K562 (cell line): ENCODE measurements at regions not wholly inside any gene's neighbourhood (a gene's known extent, or its start where the extent isn't known, plus 50 kb on each side); places are given as distances from the start of the nearest gene placed in this dataset.

Experiments used
- ATAC-seq: fragments of 200-7000 bp; cut with Tn5 transposase; 3 replicates; pipeline ENCODE4 v1.9.1; 2020; ENCODE audit warnings: moderate library complexity
- BruUV-seq: library from RNA; stranded (reverse); fragments of 400-500 nt; replicated peaks from 2 replicates; lab custom pipeline; 2021; lab: Mats Ljungman, UMichigan
- CTCF ChIA-PET: fragments of 300-600 bp; formaldehyde crosslinking; extraction: SDS; loops from one replicate; lab custom pipeline; 2021; ENCODE audit warnings: low intra/inter-chr PET ratio; lab: Yijun Ruan, JAX
- POLR2A ChIA-PET: fragments of 300-600, 350-650 bp; sonication (Branson Sonifier 250); formaldehyde crosslinking; extraction: SDS; loops from one replicate; lab custom pipeline; 2021; ENCODE audit warnings: antibody characterized with exemption, inconsistent platforms; lab: Yijun Ruan, JAX
- DNase-seq, 4 experiments: peaks; one replicate each; pipeline versions ENCODE4 v3.0.0 to v3.0.0-alpha.2; 2011 to 2018; ENCODE audit warnings: low spot score in 3 of 4, mixed read lengths in 3 of 4; ENCODE audit errors: extremely low read depth in 1 of 4
- FAIRE-seq: peaks from 2 replicates; lab custom pipeline; 2011; peaks lifted over from hg19 to GRCh38; lab: Jason Lieb, UNC
- H2AFZ ChIP-seq: 2 replicates; pipeline ENCODE4 v1.6.0; 2011; ENCODE audit warnings: low read depth, low read length, control low read depth, inconsistent platforms
- H3K27ac ChIP-seq: fragments of 200-600 bp; 3 replicates; pipeline ENCODE4 v1.8.0; 2011; ENCODE audit warnings: low read depth, mild to moderate bottlenecking, control low read depth, inconsistent platforms, low read length, moderate library complexity, mixed read lengths; ENCODE audit errors: extremely low read depth
- H3K27me3 ChIP-seq, 2 experiments: fragments of 300-600 bp in 1 of 2; 2 replicates in 1 of 2; 3 replicates in 1 of 2; pipeline versions ENCODE4 v1.6.0 to v1.8.0; 2011; ENCODE audit warnings: inconsistent platforms in 2 of 2, low read length in 2 of 2, mild to moderate bottlenecking in 1 of 2, mixed read lengths in 1 of 2, moderate library complexity in 1 of 2; ENCODE audit not compliant: control insufficient read depth in 2 of 2, insufficient read depth in 2 of 2
- H3K36me3 ChIP-seq: fragments of 300-600 bp; 3 replicates; pipeline ENCODE4 v1.8.0; 2011; ENCODE audit warnings: mild to moderate bottlenecking, low read length, inconsistent platforms; ENCODE audit not compliant: control insufficient read depth, insufficient read depth
- H3K4me1 ChIP-seq, 2 experiments: fragments of 200-600 bp in 1 of 2; replicated peaks in 1 of 2; 2 replicates in 1 of 2; 3 replicates in 1 of 2; pipeline versions ENCODE4 v1.5.1 to v1.8.0; 2011; ENCODE audit warnings: inconsistent platforms in 2 of 2, low read length in 2 of 2, mild to moderate bottlenecking in 1 of 2, mixed read lengths in 1 of 2, moderate library complexity in 1 of 2; ENCODE audit not compliant: control insufficient read depth in 2 of 2, insufficient read depth in 2 of 2
- H3K4me2 ChIP-seq: 2 replicates; pipeline ENCODE4 v1.6.1; 2011; ENCODE audit warnings: low read length, control low read depth, inconsistent platforms, mixed read lengths; ENCODE audit not compliant: insufficient read depth
- H3K4me3 ChIP-seq: fragments of 200-600 bp; sonication (generic), shearing (Covaris generic); 2 replicates; pipeline ENCODE4 v1.5.1; 2016; ENCODE audit warnings: control low read depth, inconsistent platforms
- H3K79me2 ChIP-seq: fragments of 200-600 bp; 3 replicates; pipeline ENCODE4 v1.8.0; 2011; ENCODE audit warnings: low read length, inconsistent platforms; ENCODE audit not compliant: control insufficient read depth, insufficient read depth
- H3K9ac ChIP-seq, 2 experiments: 2 replicates each; pipeline versions ENCODE4 v1.6.0 to v1.6.1; 2011; ENCODE audit warnings: low read depth in 2 of 2, low read length in 2 of 2, control low read depth in 1 of 2, inconsistent platforms in 1 of 2, mild to moderate bottlenecking in 1 of 2, mixed read lengths in 1 of 2; ENCODE audit not compliant: insufficient read depth in 1 of 2
- H3K9me1 ChIP-seq: one replicate; pipeline ENCODE4 v1.6.0; 2011; ENCODE audit warnings: inconsistent platforms, mild to moderate bottlenecking, low read length, moderate library complexity; ENCODE audit not compliant: control insufficient read depth, insufficient read depth
- H3K9me3 ChIP-seq: replicated peaks from 2 replicates; pipeline ENCODE4 v1.5.1; 2011; ENCODE audit warnings: low read depth, low read length, inconsistent platforms; ENCODE audit not compliant: control insufficient read depth, insufficient read depth
- H4K20me1 ChIP-seq: replicated peaks from 2 replicates; pipeline ENCODE4 v1.6.1; 2011; ENCODE audit warnings: low read length, inconsistent platforms, mixed read lengths; ENCODE audit not compliant: control insufficient read depth, insufficient read depth
- RBM17 ChIP-seq: fragments of 200-400 bp; formaldehyde crosslinking; IDR thresholded peaks from 2 replicates; pipeline ENCODE4 v1.6.1; 2017; ENCODE audit warnings: low read depth, mild to moderate bottlenecking, low read length, borderline replicate concordance
- YY1 ChIP-seq, 3 experiments: IDR thresholded peaks; 2 replicates each; pipeline ENCODE4 v1.6.1; 2011; ENCODE audit warnings: low read length in 2 of 3, mild to moderate bottlenecking in 2 of 3, moderate library complexity in 2 of 3, borderline replicate concordance in 1 of 3, control low read depth in 1 of 3, low read depth in 1 of 3; ENCODE audit not compliant: insufficient read depth in 3 of 3, insufficient replicate concordance in 2 of 3, control insufficient read depth in 1 of 3, insufficient read length in 1 of 3; ENCODE audit errors: extremely low read depth in 1 of 3
- WGBS: fragments of 100-300 bp; shearing (Covaris generic); methylation state at CpG from one replicate; pipeline ENCODE4 v1.1.6; 2016; ENCODE audit warnings: low coverage, mixed read lengths; ENCODE audit not compliant: insufficient coverage; ENCODE audit errors: missing lambda C conversion rate; 5-methylcytosine and 5-hydroxymethylcytosine counted together
- in situ Hi-C: fragments of 300-500 bp; cut with MboI; formaldehyde crosslinking; loops from 4 replicates; pipeline ENCODE4 v1.15.0; 2018; ENCODE audit warnings: inconsistent platforms, mixed read lengths
- intact Hi-C: fragments of 100-400 bp; cut with micrococcal nuclease; formaldehyde crosslinking; loops from 2 replicates; pipeline ENCODE4 v1.14.2; 2022
- TF ChIP-seq, protein P1 (sequence below), 2 experiments: fragments of 450-650 bp; IDR thresholded peaks; 2 replicates each; pipeline ENCODE4 v1.6.1; 2016; ENCODE audit warnings: mild to moderate bottlenecking in 2 of 2, borderline replicate concordance in 1 of 2, low read depth in 1 of 2, moderate library complexity in 1 of 2

- H3K27me3 ChIP-seq = no peaks in the 10 kb centered on the region
- H3K36me3 ChIP-seq = no peaks in the 10 kb centered on the region
- WGBS = 0% methylated on average over 4 of the region's 4 CpGs
- no peak for ATAC-seq
- no peak for FAIRE-seq
- no peak overlapping the region for H3K27ac ChIP-seq
- no peak overlapping the region for H3K4me3 ChIP-seq
- no TSS peak for BruUV-seq
- no peaks in the 10 kb centered on the region for H3K4me1 ChIP-seq
- no peak for DNase-seq
- H3K9ac ChIP-seq = no peak overlapping the region
- CTCF ChIA-PET = no interaction called here
- no peaks in the 10 kb centered on the region for H4K20me1 ChIP-seq
- no peaks in the 10 kb centered on the region for H3K9me3 ChIP-seq
- intact Hi-C loops (no loop called here), in situ Hi-C loops (no loop called here)
- POLR2A ChIA-PET = no interaction called here
- TF ChIP-seq YY1 (IDR thresholded peaks at IDR 0.05; ENCODE audit: borderline replicate concordance in 1 of 3, control insufficient read depth in 1 of 3, extremely low read depth in 1 of 3, insufficient read depth in 3 of 3, insufficient read length in 1 of 3, insufficient replicate concordance in 2 of 3, low read depth in 1 of 3, low read length in 2 of 3) (no peak), RBM17 (no peak)
- TF ChIP-seq, protein P1, sequence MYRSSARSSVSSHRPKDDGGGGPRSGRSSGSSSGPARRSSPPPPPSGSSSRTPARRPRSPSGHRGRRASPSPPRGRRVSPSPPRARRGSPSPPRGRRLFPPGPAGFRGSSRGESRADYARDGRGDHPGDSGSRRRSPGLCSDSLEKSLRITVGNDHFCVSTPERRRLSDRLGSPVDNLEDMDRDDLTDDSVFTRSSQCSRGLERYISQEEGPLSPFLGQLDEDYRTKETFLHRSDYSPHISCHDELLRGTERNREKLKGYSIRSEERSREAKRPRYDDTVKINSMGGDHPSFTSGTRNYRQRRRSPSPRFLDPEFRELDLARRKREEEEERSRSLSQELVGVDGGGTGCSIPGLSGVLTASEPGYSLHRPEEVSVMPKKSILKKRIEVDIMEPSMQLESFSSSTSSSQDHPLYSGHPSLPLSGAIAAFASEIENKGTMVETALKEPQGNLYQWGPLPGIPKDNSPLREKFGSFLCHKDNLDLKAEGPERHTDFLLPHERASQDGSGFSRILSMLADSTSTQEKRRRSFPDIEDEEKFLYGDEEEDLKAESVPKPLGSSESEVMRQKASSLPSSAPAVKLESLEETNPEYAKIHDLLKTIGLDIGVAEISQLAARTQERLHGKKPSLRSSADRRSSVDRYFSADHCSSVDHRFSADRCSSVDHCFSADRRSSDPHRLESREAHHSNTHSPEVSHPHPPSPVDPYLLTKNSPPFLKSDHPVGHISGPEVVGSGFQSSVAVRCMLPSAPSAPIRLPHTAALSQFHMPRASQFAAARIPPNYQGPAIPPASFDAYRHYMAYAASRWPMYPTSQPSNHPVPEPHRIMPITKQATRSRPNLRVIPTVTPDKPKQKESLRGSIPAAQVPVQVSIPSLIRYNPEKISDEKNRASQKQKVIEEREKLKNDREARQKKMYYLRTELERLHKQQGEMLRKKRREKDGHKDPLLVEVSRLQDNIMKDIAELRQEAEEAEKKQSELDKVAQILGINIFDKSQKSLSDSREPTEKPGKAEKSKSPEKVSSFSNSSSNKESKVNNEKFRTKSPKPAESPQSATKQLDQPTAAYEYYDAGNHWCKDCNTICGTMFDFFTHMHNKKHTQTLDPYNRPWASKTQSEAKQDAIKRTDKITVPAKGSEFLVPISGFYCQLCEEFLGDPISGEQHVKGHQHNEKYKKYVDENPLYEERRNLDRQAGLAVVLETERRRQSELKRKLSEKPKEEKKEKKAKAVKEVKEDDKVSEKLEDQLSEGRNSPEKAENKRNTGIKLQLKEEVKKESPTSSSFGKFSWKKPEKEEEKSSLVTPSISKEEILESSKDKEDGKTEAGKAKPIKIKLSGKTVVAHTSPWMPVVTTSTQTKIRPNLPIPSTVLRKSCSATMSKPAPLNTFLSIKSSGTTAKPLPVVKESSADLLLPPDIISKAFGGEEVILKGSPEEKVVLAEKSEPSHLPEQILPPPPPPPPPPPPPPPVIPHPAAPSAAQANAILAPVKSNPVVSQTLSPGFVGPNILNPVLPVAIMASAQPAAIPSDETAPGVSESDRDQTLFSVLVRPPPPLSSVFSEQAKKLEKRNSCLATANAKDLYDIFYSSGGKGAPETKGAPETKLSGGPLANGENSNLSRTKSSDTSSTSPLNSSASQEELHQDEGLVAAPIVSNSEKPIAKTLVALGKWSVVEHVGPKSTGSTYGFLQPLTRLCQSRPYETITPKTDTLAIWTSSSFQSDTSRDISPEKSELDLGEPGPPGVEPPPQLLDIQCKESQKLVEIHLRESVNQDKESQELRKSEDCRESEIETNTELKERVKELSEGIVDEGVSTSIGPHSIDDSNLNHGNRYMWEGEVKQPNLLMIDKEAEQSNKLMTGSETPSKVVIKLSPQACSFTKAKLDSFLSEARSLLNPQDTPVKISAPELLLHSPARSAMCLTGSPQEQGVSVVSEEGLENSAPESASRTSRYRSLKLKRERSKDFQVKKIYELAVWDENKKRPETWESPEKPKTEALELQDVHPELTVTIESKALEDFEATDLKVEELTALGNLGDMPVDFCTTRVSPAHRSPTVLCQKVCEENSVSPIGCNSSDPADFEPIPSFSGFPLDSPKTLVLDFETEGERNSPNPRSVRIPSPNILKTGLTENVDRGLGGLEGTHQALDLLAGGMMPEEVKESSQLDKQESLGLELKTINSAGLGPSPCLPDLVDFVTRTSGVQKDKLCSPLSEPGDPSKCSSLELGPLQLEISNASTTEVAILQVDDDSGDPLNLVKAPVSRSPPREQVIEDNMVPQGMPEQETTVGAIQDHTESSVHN (IDR thresholded peaks at IDR 0.05; ENCODE audit: borderline replicate concordance in 1 of 2, low read depth in 1 of 2) = no peak
- H3K4me2 ChIP-seq = no peak overlapping the region
- H3K79me2 ChIP-seq = no peaks in the 10 kb centered on the region
- H3K9me1 ChIP-seq = no peaks in the 10 kb centered on the region
- no peak overlapping the region for H2AFZ ChIP-seq
Observed at GRCh38 chr11:56905442-56905841, 83.3 kb upstream of the OR5AK2 start.
